ENCODE measurements at regions not wholly inside any gene's neighbourhood (a gene's known extent, or its start where the extent isn't known, plus 50 kb on each side); places are given as distances from the start of the nearest gene placed in this dataset.

DNA sequence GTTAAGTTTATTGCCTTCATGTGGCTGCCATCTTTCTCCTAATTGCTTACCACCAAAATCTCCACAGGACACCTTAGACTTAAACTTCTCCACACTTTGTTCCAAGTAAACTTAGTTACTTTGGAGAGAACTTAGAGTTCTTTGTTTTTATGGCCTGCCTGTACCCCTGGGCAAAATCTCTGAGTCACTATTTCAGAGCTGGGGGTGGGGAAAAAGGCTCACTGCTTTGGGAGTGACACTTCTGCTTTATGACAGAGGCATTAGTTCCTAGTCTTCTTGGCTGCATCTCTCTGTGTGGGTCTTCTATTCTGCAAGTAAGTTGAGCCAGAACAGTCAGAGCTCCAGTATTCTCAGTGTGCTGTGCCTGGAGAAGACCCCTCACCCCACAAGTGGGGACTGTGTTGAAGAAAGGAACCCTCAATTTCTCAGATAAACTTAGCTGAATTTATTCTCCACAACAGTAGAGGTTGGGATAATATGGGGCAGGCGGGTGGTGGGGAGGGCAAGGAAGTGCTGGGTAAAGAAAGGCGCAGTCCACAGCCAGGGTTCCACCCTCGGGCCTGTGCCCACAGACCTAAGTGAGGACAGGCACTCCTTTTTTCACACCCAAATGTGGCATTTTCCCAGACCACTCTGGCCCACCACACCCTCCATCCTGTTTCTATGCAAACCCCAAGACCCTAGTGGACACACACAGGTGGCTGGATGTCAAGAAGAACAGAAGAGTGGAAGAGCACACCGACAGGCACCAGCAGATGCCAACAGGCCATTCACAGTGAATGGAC lies 636.6 kb upstream of the MAN1A1 start:
- Histone ChIP-seq H3K27ac (ENCODE audit: low read depth, low read length) (no peak overlapping the region), H3K27me3 (ENCODE audit: insufficient read depth, low read length) (no peaks in the 10 kb centered on the region), H3K36me3 (ENCODE audit: insufficient read depth, low read length) (no peaks in the 10 kb centered on the region), H3K4me1 (ENCODE audit: control insufficient read depth, insufficient read depth, low read length, unreplicated experiment) (no peaks in the 10 kb centered on the region), H2AFZ (ENCODE audit: low read length, unreplicated experiment) (no peak overlapping the region), H3K4me3 (ENCODE audit: low read depth, low read length) (no peak overlapping the region), H3K79me2 (ENCODE audit: control insufficient read depth, insufficient read depth, low read length, unreplicated experiment) (no peaks in the 10 kb centered on the region)

DNA sequence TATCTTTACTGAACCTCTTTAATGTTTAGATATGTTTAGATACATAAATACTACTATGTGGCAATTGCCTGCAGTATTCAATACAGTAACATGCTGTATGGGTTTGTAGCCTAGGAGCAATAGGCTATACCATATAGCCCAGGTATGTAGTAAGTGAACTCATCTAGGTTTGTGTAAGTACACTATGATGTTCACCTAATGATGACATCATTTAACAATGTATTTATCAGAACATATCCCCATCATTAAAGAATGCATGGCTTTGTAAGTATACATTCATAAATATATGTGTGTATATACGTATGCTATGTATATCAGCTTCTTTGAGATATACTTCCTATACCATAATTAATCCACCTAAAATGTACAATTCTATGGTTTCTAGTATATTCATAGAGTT lies 631.2 kb upstream of the MAN1A1 start:
- Histone ChIP-seq H2AFZ (ENCODE audit: low read length, unreplicated experiment) (no peak overlapping the region), H3K27me3 (ENCODE audit: insufficient read depth, low read length) (no peaks in the 10 kb centered on the region), H3K4me1 (ENCODE audit: control insufficient read depth, insufficient read depth, low read length, unreplicated experiment) (no peaks in the 10 kb centered on the region), H3K79me2 (ENCODE audit: control insufficient read depth, insufficient read depth, low read length, unreplicated experiment) (no peaks in the 10 kb centered on the region), H3K27ac (ENCODE audit: low read depth, low read length) (no peak overlapping the region), H3K4me3 (ENCODE audit: low read depth, low read length) (no peak overlapping the region), H3K36me3 (ENCODE audit: insufficient read depth, low read length) (no peaks in the 10 kb centered on the region)

DNA sequence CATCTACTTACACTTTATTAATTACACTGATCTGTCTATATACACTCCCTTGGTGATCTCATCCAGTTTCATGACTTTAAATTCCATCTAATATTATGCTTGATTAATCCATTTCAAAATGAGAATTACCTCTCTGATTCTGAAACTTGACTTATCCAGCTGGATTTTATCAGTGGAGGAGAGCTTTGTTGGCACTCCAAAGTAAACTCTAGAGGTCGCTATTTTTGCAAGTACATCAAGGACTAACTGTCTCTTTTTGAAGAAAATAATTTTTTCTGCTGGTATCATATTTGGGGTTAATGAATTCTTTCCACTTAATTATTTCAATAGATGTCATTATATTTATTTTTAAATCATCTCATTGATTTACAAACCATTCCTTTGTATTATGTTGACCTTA lies 630.3 kb upstream of the MAN1A1 start:
- Histone ChIP-seq H3K27ac (ENCODE audit: low read depth, low read length) (no peak overlapping the region), H3K79me2 (ENCODE audit: control insufficient read depth, insufficient read depth, low read length, unreplicated experiment) (no peaks in the 10 kb centered on the region), H3K4me3 (ENCODE audit: low read depth, low read length) (no peak overlapping the region), H2AFZ (ENCODE audit: low read length, unreplicated experiment) (no peak overlapping the region), H3K27me3 (ENCODE audit: insufficient read depth, low read length) (no peaks in the 10 kb centered on the region), H3K4me1 (ENCODE audit: control insufficient read depth, insufficient read depth, low read length, unreplicated experiment) (no peaks in the 10 kb centered on the region), H3K36me3 (ENCODE audit: insufficient read depth, low read length) (no peaks in the 10 kb centered on the region)

DNA sequence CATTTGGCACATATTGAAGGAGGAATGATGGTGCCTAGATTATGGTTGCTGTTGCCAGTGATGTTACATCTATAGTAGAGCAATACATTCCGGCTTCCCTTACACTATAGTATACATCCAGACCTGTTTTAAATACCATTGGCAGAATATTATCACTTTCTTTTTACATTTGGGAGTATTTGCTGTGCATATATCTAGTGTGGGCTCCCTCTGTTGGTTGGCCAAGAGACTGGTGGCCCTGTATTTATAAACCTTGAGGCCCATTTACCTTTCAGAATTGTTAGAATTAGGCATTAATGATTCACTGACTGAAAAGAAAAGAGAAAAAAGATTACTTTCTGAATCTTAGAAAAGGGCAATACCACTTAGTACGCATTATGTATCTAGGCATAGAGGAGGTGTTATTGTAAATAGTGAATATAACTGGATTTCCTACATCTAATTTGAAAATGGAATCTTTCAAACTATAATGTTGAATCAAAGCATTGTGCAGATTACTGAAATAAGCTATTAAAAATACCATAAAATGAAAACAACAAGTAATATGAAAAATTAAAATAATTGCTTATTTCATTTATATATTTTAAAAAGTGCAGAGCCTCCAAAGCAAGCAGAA lies 628.8 kb upstream of the MAN1A1 start:
- H3K4me3 ChIP-seq (ENCODE audit: low read depth, low read length) = no peak overlapping the region
- no peaks in the 10 kb centered on the region for H3K4me1 ChIP-seq (ENCODE audit: control insufficient read depth, insufficient read depth, low read length, unreplicated experiment)
- no peaks in the 10 kb centered on the region for H3K27me3 ChIP-seq (ENCODE audit: insufficient read depth, low read length)
- H3K79me2 ChIP-seq (ENCODE audit: control insufficient read depth, insufficient read depth, low read length, unreplicated experiment) = no peaks in the 10 kb centered on the region
- no peak overlapping the region for H3K27ac ChIP-seq (ENCODE audit: low read depth, low read length)
- H3K36me3 ChIP-seq (ENCODE audit: insufficient read depth, low read length) = no peaks in the 10 kb centered on the region
- no peak overlapping the region for H2AFZ ChIP-seq (ENCODE audit: low read length, unreplicated experiment)

DNA sequence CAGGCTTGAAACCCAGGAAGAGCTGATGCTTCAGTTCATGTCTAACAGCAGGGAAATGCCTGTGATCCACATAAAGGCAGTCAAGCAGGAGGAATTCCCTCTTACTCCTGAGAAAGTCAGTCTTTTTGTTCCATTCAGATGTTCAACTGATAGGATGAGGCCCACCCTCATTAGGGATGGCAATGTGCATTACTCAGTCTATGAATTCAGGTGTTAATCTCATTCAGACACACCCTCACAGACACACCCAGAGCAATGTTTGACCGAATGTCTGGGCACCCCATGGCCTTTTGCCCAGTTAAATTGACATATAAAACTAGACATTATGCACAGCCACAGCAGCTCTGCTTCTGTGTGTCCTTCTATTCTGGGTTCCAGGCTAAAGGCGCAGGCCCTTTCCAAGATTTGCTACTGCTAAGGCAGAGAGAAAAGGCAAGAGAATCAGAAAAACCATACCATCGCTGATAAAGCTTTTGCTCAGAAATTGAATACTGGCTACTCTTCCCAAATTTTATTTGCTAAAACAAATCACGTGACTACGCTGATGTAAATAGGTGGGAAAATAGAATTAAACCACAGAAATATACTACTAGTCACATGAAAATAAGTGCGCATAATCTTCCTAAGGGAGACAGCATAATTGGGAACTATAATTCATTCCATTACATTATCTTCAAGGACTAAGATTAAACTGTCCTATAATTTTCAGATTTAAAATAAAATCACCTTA lies 625.0 kb upstream of the MAN1A1 start:
- no peak overlapping the region for H3K4me3 ChIP-seq (ENCODE audit: low read depth, low read length)
- no peaks in the 10 kb centered on the region for H3K79me2 ChIP-seq (ENCODE audit: control insufficient read depth, insufficient read depth, low read length, unreplicated experiment)
- no peak overlapping the region for H3K27ac ChIP-seq (ENCODE audit: low read depth, low read length)
- H3K4me1 ChIP-seq (ENCODE audit: control insufficient read depth, insufficient read depth, low read length, unreplicated experiment) = no peaks in the 10 kb centered on the region
- no peaks in the 10 kb centered on the region for H3K36me3 ChIP-seq (ENCODE audit: insufficient read depth, low read length)
- no peak overlapping the region for H2AFZ ChIP-seq (ENCODE audit: low read length, unreplicated experiment)
- H3K27me3 ChIP-seq (ENCODE audit: insufficient read depth, low read length) = no peaks in the 10 kb centered on the region

DNA sequence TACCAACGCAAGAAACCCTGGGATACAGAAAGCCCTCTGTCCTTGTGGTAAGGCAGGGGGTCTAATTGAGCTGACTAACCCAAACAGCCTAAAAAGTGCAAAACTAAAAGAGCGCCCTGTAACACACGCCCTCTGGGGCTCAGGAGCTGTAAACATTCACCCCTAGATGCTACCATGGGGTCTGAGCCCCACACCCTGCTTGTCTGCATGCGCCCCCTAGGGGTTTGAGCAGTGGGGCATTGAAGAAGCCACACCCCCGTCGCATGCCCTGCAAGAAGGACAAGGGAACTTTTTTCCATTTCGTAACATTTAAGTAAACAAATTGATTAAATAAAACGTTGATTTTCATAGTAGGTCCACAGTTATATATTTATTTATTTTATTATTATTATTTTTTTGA lies 616.9 kb upstream of the MAN1A1 start:
- H3K36me3 ChIP-seq (ENCODE audit: insufficient read depth, low read length) = no peaks in the 10 kb centered on the region
- no peak overlapping the region for H2AFZ ChIP-seq (ENCODE audit: low read length, unreplicated experiment)
- H3K4me3 ChIP-seq (ENCODE audit: low read depth, low read length) = no peak overlapping the region
- no peak overlapping the region for H3K27ac ChIP-seq (ENCODE audit: low read depth, low read length)
- no peaks in the 10 kb centered on the region for H3K79me2 ChIP-seq (ENCODE audit: control insufficient read depth, insufficient read depth, low read length, unreplicated experiment)
- H3K27me3 ChIP-seq (ENCODE audit: insufficient read depth, low read length) = no peaks in the 10 kb centered on the region
- no peaks in the 10 kb centered on the region for H3K4me1 ChIP-seq (ENCODE audit: control insufficient read depth, insufficient read depth, low read length, unreplicated experiment)

DNA sequence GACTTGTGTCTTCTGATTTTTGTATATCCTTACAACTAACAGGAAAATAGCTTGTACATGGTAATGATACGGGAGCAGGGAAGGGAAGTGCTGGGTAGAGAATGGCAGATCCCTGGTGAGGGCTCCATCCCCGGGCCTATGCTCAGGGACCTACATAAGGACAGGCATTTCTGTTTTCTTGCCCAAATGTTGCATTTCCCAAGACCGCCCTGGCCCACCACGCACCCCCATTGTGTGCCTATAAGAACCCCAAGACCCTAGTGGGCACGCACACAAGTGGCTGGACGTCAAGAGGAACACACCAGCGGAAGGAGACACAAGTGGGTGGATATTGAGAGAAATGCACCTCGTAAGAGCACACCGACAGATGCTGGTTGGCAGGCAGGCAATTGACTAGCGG lies 616.3 kb upstream of the MAN1A1 start:
- Histone ChIP-seq H3K27ac (ENCODE audit: low read depth, low read length) (no peak overlapping the region), H3K36me3 (ENCODE audit: insufficient read depth, low read length) (no peaks in the 10 kb centered on the region), H2AFZ (ENCODE audit: low read length, unreplicated experiment) (no peak overlapping the region), H3K4me3 (ENCODE audit: low read depth, low read length) (no peak overlapping the region), H3K79me2 (ENCODE audit: control insufficient read depth, insufficient read depth, low read length, unreplicated experiment) (no peaks in the 10 kb centered on the region), H3K4me1 (ENCODE audit: control insufficient read depth, insufficient read depth, low read length, unreplicated experiment) (no peaks in the 10 kb centered on the region), H3K27me3 (ENCODE audit: insufficient read depth, low read length) (no peaks in the 10 kb centered on the region)

DNA sequence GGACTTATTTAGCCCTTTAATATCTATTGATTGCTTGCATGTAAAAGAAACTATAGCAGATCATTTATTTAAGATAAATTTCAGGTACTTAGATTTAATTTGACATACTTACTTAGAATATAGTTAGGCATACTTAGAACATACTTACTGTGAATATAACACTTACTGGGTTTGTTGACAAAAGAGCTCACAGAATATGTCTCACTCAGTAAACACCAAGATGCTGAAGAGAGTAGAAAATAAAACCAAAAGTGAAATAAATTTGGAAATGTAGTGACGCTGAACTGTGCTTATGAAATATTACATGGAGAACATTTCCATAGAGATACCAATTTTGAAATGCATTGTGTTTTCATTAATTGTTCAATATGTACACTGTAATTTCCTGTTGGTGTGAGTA lies 615.4 kb upstream of the MAN1A1 start:
- Histone ChIP-seq H3K79me2 (ENCODE audit: control insufficient read depth, insufficient read depth, low read length, unreplicated experiment) (no peaks in the 10 kb centered on the region), H2AFZ (ENCODE audit: low read length, unreplicated experiment) (peak overlapping the region; percentile 29)

DNA sequence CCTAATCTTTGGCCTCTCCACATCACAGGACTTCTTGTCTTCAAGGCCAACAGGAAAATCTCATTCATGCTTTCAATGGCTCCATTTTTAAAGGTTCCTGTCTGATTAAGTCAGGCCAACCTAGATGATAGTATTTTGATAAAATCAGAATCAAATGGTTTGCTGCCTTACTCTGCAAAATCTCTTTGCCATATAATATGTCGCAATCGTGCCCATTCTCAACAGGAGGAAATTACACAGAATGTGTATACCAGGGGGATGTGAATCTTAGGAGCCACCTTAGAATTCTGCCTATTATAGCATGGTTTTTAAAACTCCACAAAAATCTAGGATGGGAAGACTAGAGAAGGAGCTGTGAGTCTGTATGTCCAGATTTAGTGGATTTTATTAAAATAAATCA lies 612.9 kb upstream of the MAN1A1 start:
- no peaks in the 10 kb centered on the region for H3K27me3 ChIP-seq (ENCODE audit: insufficient read depth, low read length)
- no peak overlapping the region for H3K27ac ChIP-seq (ENCODE audit: low read depth, low read length)
- no peaks in the 10 kb centered on the region for H3K79me2 ChIP-seq (ENCODE audit: control insufficient read depth, insufficient read depth, low read length, unreplicated experiment)
- H3K4me1 ChIP-seq (ENCODE audit: control insufficient read depth, insufficient read depth, low read length, unreplicated experiment) = no peaks in the 10 kb centered on the region
- no peak overlapping the region for H2AFZ ChIP-seq (ENCODE audit: low read length, unreplicated experiment)
- H3K36me3 ChIP-seq (ENCODE audit: insufficient read depth, low read length) = no peaks in the 10 kb centered on the region
- H3K4me3 ChIP-seq (ENCODE audit: low read depth, low read length) = no peak overlapping the region

More for the DNA sequence above, 615.4 kb upstream of the MAN1A1 start:
- Histone ChIP-seq H3K27me3 (ENCODE audit: insufficient read depth, low read length) (no peaks in the 10 kb centered on the region), H3K27ac (ENCODE audit: low read depth, low read length) (no peak overlapping the region), H3K4me1 (ENCODE audit: control insufficient read depth, insufficient read depth, low read length, unreplicated experiment) (no peaks in the 10 kb centered on the region), H3K4me3 (ENCODE audit: low read depth, low read length) (no peak overlapping the region), H3K36me3 (ENCODE audit: insufficient read depth, low read length) (no peaks in the 10 kb centered on the region)

DNA sequence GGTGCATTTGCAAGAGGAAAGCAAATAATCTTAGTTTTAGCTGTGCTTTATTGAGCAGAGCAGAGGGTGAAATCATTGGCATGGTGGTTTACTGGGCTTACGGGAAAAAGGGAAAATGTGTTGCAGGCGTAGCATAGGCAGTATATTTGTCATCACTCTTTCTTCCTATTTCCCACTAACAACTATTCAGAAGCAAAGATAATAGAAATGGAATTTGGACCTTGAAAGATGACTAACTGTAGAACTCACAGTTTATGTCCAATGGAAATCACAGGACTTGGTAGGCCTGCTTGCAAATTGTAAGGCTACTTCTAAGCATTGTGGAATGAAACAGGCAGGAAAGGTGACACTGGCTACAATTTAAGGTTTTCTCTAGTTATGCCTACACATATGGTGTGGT lies 611.9 kb upstream of the MAN1A1 start:
- Histone ChIP-seq H3K4me1 (ENCODE audit: control insufficient read depth, insufficient read depth, low read length, unreplicated experiment) (no peaks in the 10 kb centered on the region), H3K27me3 (ENCODE audit: insufficient read depth, low read length) (no peaks in the 10 kb centered on the region), H3K36me3 (ENCODE audit: insufficient read depth, low read length) (no peaks in the 10 kb centered on the region), H3K27ac (ENCODE audit: low read depth, low read length) (no peak overlapping the region), H3K79me2 (ENCODE audit: control insufficient read depth, insufficient read depth, low read length, unreplicated experiment) (no peaks in the 10 kb centered on the region), H2AFZ (ENCODE audit: low read length, unreplicated experiment) (no peak overlapping the region), H3K4me3 (ENCODE audit: low read depth, low read length) (no peak overlapping the region)

DNA sequence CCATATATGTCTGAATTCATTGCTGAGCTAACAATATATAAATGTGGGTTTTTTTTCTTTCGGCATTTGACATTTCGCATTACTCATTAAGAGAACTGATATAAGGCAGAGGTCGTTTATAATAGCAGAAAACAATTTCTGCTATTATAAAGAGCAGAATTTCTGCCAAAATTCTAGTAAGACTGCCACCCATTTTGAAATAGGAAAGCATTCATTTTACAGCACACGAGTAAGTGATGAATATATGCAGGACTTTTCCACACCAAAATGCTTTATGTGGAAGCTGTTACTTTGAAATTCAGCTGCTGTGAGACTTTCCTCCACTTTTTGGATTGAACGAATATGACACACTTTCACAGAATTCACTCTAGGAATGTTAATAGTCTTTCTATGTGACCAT lies 610.9 kb upstream of the MAN1A1 start:
- H3K4me1 ChIP-seq (ENCODE audit: control insufficient read depth, insufficient read depth, low read length, unreplicated experiment) = no peaks in the 10 kb centered on the region
- no peak overlapping the region for H3K4me3 ChIP-seq (ENCODE audit: low read depth, low read length)

More for the DNA sequence above, 610.9 kb upstream of the MAN1A1 start:
- Histone ChIP-seq H3K27ac (ENCODE audit: low read depth, low read length) (no peak overlapping the region), H3K36me3 (ENCODE audit: insufficient read depth, low read length) (no peaks in the 10 kb centered on the region), H3K79me2 (ENCODE audit: control insufficient read depth, insufficient read depth, low read length, unreplicated experiment) (no peaks in the 10 kb centered on the region), H2AFZ (ENCODE audit: low read length, unreplicated experiment) (no peak overlapping the region), H3K27me3 (ENCODE audit: insufficient read depth, low read length) (no peaks in the 10 kb centered on the region)
